ENCODE measurements at regions not wholly inside any gene's neighbourhood (a gene's known extent, or its start where the extent isn't known, plus 50 kb on each side); places are given as distances from the start of the nearest gene placed in this dataset.
"Not testable (repeated sequence)": the region's sequence is repeated elsewhere in the genome, so short reads cannot be mapped to it uniquely, and the experiment has no call there.

GRCh38 chr14:28401705-28402104 lies 364.9 kb upstream of the FOXG1 start:
- TF ChIP-seq CTCF (IDR thresholded peaks at IDR 0.05; ENCODE audit: borderline replicate concordance, extremely low read depth, low read length, poor library complexity, severe bottlenecking); EZH2 (IDR thresholded peaks at IDR 0.05; ENCODE audit: borderline replicate concordance, low read depth, low read length, severe bottlenecking): not testable (repeated sequence)
